GM12892 (cell line): ENCODE measurements at regions not wholly inside any gene's neighbourhood (a gene's known extent, or its start where the extent isn't known, plus 50 kb on each side); places are given as distances from the start of the nearest gene placed in this dataset.

Source experiments
- POLR2A ChIP-seq: IDR thresholded peaks from 2 replicates; pipeline ENCODE4 v1.6.1; 2011; ENCODE audit warnings: low read depth, low read length, control low read depth
- POLR2AphosphoS5 ChIP-seq: IDR thresholded peaks from 2 replicates; pipeline ENCODE4 v1.6.1; 2011; ENCODE audit warnings: low read depth, low read length, control low read depth
- TAF1 ChIP-seq: IDR thresholded peaks from 2 replicates; pipeline ENCODE4 v1.6.1; 2011; ENCODE audit warnings: low read depth, mild to moderate bottlenecking, control low read depth, low read length, borderline replicate concordance

DNA sequence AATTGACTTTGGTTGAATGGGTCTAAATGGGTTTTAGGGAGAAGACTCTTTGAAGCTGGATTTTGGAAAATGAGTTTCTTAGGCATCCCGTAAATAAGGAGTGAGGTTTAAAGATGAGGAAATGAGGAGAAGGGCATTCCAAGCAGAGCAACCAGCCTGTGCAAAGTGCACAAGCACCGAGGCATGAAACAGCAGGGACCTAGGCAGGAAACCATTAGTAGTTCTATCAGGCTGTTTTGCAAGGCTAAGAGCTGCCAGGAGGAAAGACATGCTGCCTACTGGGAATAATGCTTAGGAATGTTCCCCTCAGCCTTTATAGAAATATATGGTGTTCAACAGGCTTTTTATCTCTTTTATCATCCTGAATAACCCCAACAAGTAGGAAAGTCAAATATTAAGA, 153.1 kb upstream of the FGGY start:
- no peak for TF ChIP-seq POLR2A
- TF ChIP-seq POLR2AphosphoS5 = no peak
- TF ChIP-seq TAF1 = no peak
